ENCODE measurements at regions not wholly inside any gene's neighbourhood (a gene's known extent, or its start where the extent isn't known, plus 50 kb on each side); places are given as distances from the start of the nearest gene placed in this dataset.

DNA sequence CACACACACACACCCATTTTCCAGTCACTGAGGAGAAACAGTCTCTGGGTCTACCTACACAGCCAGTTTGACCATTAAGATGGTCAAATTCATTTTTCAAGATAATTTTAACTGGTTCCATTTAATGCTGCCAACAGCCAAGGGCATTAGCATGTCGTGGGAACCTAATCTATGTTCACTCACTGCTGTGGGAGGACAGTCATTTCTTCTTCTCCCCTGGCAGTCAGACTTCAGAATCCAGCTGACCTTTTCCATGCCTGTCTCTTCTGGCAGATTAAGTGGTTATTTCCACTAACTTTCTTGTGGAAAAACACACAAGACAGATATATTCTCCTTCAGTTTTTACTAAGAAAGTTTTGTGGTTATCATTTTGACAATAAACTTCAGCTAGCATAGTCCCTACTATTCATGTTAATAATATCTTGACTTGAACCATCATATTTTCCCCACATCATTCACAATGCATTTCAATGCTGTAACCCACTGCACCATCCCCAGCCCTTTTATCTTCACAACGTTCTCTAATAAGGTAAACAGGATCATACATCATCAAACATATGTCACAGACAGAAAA lies 82.2 kb downstream of the DAD1 start:
- TF ChIP-seq POLR2A (IDR thresholded peaks at IDR 0.05; ENCODE audit: low read depth, low read length) (no peak), NFE2L2 (IDR thresholded peaks at IDR 0.05; ENCODE audit: low read depth, low read length) (no peak), RCOR1 (IDR thresholded peaks at IDR 0.05; ENCODE audit: insufficient replicate concordance, low read length) (no peak), SMC3 (IDR thresholded peaks at IDR 0.05; ENCODE audit: low read depth, low read length) (no peak), MAZ (IDR thresholded peaks at IDR 0.05; ENCODE audit: borderline replicate concordance, low read depth, low read length) (no peak), RAD21 (IDR thresholded peaks at IDR 0.05; ENCODE audit: low read length) (no peak), CHD1 (IDR thresholded peaks at IDR 0.05; ENCODE audit: low read depth, low read length) (no peak), MAFK (IDR thresholded peaks at IDR 0.05; ENCODE audit: low read depth, low read length) (no peak), CEBPB (IDR thresholded peaks at IDR 0.05; ENCODE audit: low read depth, low read length) (no peak), MXI1 (IDR thresholded peaks at IDR 0.05; ENCODE audit: borderline replicate concordance, low read depth, low read length) (no peak), RFX5 (IDR thresholded peaks at IDR 0.05; ENCODE audit: low read depth, low read length) (no peak)
- TF ChIP-seq, protein P1, sequence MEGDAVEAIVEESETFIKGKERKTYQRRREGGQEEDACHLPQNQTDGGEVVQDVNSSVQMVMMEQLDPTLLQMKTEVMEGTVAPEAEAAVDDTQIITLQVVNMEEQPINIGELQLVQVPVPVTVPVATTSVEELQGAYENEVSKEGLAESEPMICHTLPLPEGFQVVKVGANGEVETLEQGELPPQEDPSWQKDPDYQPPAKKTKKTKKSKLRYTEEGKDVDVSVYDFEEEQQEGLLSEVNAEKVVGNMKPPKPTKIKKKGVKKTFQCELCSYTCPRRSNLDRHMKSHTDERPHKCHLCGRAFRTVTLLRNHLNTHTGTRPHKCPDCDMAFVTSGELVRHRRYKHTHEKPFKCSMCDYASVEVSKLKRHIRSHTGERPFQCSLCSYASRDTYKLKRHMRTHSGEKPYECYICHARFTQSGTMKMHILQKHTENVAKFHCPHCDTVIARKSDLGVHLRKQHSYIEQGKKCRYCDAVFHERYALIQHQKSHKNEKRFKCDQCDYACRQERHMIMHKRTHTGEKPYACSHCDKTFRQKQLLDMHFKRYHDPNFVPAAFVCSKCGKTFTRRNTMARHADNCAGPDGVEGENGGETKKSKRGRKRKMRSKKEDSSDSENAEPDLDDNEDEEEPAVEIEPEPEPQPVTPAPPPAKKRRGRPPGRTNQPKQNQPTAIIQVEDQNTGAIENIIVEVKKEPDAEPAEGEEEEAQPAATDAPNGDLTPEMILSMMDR (conservative IDR thresholded peaks at IDR 0.05; ENCODE audit: low read depth, low read length), result no peak
- TF ChIP-seq, protein P2, sequence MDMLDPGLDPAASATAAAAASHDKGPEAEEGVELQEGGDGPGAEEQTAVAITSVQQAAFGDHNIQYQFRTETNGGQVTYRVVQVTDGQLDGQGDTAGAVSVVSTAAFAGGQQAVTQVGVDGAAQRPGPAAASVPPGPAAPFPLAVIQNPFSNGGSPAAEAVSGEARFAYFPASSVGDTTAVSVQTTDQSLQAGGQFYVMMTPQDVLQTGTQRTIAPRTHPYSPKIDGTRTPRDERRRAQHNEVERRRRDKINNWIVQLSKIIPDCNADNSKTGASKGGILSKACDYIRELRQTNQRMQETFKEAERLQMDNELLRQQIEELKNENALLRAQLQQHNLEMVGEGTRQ (IDR thresholded peaks at IDR 0.05; ENCODE audit: low read depth, low read length), result no peak
- TF ChIP-seq, protein P3, sequence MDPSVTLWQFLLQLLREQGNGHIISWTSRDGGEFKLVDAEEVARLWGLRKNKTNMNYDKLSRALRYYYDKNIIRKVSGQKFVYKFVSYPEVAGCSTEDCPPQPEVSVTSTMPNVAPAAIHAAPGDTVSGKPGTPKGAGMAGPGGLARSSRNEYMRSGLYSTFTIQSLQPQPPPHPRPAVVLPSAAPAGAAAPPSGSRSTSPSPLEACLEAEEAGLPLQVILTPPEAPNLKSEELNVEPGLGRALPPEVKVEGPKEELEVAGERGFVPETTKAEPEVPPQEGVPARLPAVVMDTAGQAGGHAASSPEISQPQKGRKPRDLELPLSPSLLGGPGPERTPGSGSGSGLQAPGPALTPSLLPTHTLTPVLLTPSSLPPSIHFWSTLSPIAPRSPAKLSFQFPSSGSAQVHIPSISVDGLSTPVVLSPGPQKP (IDR thresholded peaks at IDR 0.05; ENCODE audit: borderline replicate concordance, low read depth, low read length), result no peak

Measured in IMR-90 (cell line).